ENCODE measurements at regions not wholly inside any gene's neighbourhood (a gene's known extent, or its start where the extent isn't known, plus 50 kb on each side); places are given as distances from the start of the nearest gene placed in this dataset.
A peak's percentile ranks its signal among the peaks of the same experiment; 100 is the strongest.

- no peak for DNase-seq
These were observed 188.5 kb upstream of the ARGLU1 start for GRCh38 chr13:106756446-106756845.

DNA sequence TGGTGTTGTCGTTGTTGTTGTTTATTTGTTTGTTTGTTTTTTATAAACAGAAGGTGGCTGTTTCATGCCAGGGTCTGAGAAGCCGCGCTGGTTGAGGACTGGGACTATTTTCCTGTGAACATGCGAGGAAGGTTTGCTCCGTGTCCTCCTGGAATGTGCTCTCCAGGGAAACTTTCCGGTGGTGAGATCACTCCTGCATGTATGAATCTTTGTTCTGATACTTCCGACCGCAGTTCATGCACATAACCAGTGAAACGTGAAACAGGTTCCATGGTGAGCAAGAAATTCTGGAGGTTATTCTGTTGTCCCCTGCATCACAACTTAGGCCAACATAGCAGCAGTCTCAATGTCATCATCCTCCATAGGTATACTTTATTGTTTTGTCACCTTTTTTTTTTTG is 187.6 kb upstream of the ARGLU1 start:
- DNase-seq, result no peak

- DNase-seq, result no peak
These were observed 185.3 kb upstream of the ARGLU1 start for GRCh38 chr13:106753251-106753650.

DNA sequence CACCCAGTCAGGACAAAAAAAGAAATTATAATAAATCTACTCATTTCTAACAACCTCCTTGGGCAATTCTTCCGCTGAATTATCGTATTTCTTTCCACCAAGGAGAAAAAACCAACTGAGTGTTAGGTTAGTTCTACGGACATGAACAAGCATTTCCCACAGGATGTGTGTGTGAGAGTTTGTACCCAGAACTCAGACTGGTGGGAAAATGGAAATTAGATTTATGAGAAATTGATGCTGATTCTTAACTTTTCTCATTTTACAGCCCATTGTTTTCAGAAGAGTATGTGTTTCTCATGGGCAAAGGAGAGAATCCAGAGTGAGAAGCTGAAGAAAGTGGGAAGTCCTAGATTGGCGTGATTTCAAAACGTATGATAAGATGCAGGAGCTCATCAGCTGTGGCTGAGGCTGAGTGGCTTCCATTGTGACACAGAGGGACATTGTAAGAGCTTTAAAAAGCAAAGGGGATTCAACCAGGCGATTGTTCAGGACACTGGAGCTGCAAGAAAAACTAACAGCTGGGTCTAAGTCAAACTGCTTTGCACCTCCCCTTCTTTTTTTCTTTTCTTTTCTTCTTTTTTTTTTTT is 184.7 kb upstream of the ARGLU1 start:
- no peak for DNase-seq

DNA sequence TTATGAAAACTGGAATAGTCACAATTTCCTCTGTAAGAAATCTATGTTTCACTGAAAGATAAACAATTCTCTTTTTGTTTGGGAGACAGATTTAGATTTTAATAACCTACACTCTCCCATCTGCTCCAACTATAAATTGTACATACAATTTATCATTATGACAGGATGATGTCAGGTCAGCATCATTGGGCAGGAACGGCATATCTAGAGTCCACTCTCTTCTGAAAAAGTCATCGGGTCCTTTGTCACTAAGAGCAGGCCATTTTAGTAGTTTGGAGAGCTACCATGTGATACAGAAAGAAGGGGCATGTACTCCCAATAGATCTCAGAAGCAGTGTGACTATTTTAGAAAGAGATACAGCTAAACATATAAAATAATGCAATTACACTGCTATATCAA is 180.8 kb upstream of the ARGLU1 start:
- no peak for DNase-seq

- no peak for DNase-seq
These were observed 176.6 kb upstream of the ARGLU1 start for GRCh38 chr13:106744516-106744915.

DNA sequence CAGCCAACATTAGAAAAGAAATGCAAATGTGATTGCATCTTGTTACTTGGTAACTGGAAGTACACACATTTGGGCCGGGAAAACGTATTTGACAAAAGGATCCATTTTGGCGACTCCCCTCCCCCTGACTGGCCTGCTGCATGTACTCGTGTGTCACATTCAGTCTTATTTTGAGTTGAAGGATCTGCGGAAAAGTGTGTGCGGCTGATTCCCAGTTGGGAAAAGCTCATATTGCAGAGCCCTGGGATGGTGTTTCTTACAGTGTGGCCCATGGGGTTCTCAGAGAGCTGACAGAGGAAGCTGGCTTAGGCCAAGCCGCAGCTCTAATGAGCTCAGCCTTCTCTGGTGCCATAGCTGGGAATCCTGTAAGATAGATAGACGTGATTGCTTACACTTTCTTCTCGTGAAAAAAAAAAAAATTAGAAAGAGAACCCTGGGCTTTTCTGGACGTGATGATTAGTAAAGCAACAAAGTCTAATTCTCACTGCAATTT is 170.3 kb upstream of the ARGLU1 start:
- DNase-seq, result no peak

DNA sequence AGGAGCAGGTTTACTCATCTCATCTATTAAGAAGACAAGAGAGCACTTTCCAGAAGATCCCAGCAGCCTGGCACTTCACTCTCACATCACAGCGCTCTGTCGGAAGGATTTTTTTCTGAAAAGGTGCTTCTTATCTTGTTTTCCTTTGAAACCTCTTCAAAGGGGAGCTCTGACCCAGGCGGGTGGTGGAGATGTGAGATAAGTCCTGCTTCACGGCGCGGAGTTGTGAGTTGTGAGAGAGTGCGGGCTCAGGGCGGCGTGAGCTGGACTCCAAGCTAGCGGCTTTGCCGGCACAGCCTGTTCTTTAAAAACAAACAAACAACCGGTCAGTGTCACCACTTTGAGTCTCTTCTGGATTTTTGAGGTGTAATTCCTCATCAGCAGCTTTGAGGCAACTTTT is 169.0 kb upstream of the ARGLU1 start:
- DNase-seq, result no peak

DNA sequence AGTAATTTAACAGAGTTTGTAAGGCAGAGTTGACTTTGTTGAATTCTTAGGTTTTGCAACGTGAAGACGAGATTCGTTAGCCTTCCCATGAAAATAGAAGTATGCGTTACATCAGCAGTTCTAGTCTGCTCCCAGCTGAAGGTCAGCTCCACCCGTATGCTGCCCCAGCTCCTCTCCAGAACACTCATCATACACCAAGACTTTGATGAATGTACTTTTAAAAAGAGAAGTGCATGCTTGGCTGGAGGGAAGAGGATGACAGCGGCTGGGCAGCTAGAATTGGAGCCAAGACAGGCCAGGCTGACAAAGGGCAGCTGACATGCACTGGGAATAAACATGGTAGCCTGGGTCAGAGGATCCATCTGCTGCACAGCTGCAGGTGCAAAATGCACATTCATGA is 166.3 kb upstream of the ARGLU1 start:
- DNase-seq, result no peak

DNA sequence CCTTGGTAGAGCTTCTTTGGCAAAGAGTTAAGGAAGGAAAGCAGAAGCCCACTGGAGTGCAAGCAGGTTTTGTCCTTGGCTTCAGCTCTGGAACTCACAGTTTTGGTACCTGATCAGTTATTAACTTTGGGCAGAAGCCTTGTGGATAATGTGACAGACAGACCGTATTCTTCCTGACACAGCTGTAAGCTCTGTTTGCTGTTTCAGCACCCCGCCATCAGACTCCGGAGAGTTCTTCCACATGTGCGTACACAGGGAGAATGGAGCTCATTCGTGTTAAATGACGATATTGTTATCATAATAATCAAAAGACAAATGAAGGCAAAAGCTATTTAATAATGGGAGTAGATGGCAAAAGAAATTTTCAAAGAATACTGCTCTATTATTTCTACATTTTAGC is 155.1 kb upstream of the ARGLU1 start:
- no peak for DNase-seq

DNA sequence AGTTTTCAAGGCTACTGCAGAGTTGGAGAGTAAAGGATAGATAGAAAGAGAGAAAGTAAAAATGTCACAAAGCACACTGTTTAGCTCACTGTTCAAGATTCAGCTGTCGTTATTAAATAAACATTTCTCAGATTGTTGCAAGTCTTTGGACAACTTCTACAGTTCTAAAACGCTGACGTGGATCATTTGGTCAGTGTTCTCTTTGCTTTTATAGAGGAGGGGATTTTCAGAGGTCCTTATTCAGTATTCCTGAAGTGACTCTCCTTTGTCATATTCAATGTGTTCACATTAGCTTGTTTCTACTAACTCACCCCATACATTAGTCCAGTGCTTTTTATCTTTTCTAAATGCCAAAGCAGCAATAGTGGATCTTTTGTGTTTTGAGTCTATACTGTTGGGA is 154.7 kb upstream of the ARGLU1 start:
- no peak for DNase-seq

DNA sequence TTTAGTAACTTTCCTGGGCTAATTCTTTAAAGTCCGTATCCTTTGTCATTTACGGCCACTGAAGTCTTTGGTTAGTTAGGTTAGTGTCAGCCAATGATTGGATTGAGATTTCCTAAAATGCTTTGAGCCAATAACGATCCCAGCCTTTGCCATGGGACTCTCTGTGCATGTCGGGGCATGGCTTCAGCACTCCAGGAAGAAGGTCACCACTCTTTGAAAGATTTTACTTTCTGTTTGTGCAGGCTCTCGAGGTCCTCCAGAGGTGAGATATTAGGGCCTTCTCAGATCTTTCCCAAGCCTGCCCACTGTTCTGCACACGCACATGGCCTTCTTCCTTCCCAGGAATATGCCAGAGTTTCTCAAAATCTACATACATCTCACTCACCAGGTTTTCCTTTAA is 153.7 kb upstream of the ARGLU1 start:
- no peak for DNase-seq

GRCh38 chr13:106714271-106714982 is 146.5 kb upstream of the ARGLU1 start:
- no peak for DNase-seq

GRCh38 chr13:106712381-106712780 is 144.4 kb upstream of the ARGLU1 start:
- no peak for DNase-seq

DNA sequence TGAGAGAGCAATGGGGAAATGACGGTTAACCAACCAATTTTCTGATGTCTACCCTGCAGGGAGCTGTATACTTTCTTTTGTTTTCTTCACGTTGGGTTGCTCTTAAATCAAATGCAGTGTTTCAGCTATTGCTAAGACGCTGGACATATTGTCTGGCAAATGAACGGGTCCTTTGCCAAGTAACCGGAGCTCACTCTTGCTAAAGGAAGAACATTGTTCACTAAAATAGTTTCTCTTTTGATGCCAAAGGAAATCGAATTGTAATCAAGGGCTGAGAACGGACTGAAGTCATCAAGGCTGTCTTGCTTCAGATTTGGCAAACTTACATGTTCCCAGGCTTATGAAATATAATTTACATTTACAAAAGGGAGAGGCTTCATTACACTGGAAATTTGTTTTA is 142.3 kb upstream of the ARGLU1 start:
- DNase-seq, result no peak

- DNase-seq, result no peak
These were observed 141.6 kb upstream of the ARGLU1 start for GRCh38 chr13:106709522-106709921.

- DNase-seq, result no peak
These were observed 134.6 kb upstream of the ARGLU1 start for GRCh38 chr13:106702505-106702904.

- no peak for DNase-seq
These were observed 133.9 kb upstream of the ARGLU1 start for GRCh38 chr13:106701771-106702341.

GRCh38 chr13:106700439-106700838 is 132.5 kb upstream of the ARGLU1 start:
- DNase-seq, result peak; percentile 48

DNA sequence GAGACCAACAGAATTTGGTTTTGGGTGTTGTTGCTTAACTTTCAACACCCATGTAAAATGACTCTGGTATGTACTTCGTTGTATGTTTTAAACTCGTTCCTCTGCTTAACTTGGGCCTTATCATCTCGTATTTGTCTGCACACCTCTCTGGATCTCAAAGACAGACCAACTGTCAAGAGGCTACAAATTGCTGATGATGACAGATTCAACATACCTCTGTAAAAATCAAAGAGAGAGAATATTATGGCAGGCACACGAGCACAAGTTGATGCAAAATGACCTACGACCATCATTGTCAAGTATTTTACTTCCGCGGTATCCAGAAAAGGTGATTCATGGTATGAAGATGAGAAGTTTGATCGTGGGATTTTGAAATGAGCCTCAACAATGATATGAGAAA is 132.1 kb upstream of the ARGLU1 start:
- DNase-seq, result no peak

GRCh38 chr13:106699311-106699710 is 131.4 kb upstream of the ARGLU1 start:
- no peak for DNase-seq

- no peak for DNase-seq
These were observed 128.8 kb upstream of the ARGLU1 start for GRCh38 chr13:106696719-106697118.

- DNase-seq, result no peak
These were observed 128.2 kb upstream of the ARGLU1 start for GRCh38 chr13:106696140-106696539.

GRCh38 chr13:106695139-106695538 is 127.2 kb upstream of the ARGLU1 start:
- DNase-seq, result no peak

- DNase-seq, result no peak
These were observed 123.9 kb upstream of the ARGLU1 start for GRCh38 chr13:106691861-106692260.

Measured in fibroblast of skin of right biceps (primary cell).